Stomach (tissue), 4 donors: ENCODE measurements at regions not wholly inside any gene's neighbourhood (a gene's known extent, or its start where the extent isn't known, plus 50 kb on each side); places are given as distances from the start of the nearest gene placed in this dataset.

Experiments used
- CTCF ChIP-seq, 7 experiments: fragments of 450-650 bp in 4 of 7; fragments of 200-600 bp in 3 of 7; sonication (generic) in 3 of 7; IDR thresholded peaks; one replicate each; pipeline ENCODE4 v1.5.1; 2016 to 2019; ENCODE audit warnings: antibody characterized with exemption in 7 of 7, control low read depth in 2 of 7, mild to moderate bottlenecking in 1 of 7
- POLR2A ChIP-seq, 4 donors: fragments of 450-650 bp; IDR thresholded peaks; one replicate each; pipeline ENCODE4 v1.6.1; 2016; ENCODE audit warnings: antibody characterized with exemption in 4 of 4, control low read depth in 2 of 4, mild to moderate bottlenecking in 1 of 4, moderate library complexity in 1 of 4
- POLR2AphosphoS5 ChIP-seq, 3 donors: sonication (generic); formaldehyde crosslinking; IDR thresholded peaks; one replicate each; pipeline ENCODE4 v1.6.1; 2016; ENCODE audit warnings: antibody characterized with exemption in 3 of 3

- TF ChIP-seq CTCF (IDR thresholded peaks at IDR 0.05) (no peak), POLR2AphosphoS5 (IDR thresholded peaks at IDR 0.05) (no peak), POLR2A (IDR thresholded peaks at IDR 0.05) (no peak)
These were observed 1324.6 kb downstream of the LRFN5 start for GRCh38 chr14:42931308-42931707.
